ENCODE measurements at regions not wholly inside any gene's neighbourhood (a gene's known extent, or its start where the extent isn't known, plus 50 kb on each side); places are given as distances from the start of the nearest gene placed in this dataset.

GRCh38 chr3:25971736-25972135, 181.8 kb downstream of the OXSM start:
- TF ChIP-seq POLR2A (IDR thresholded peaks at IDR 0.05) (no peak), CTCF (IDR thresholded peaks at IDR 0.05) (no peak)
